ENCODE measurements at regions not wholly inside any gene's neighbourhood (a gene's known extent, or its start where the extent isn't known, plus 50 kb on each side); places are given as distances from the start of the nearest gene placed in this dataset.
"Not testable (repeated sequence)": the region's sequence is repeated elsewhere in the genome, so short reads cannot be mapped to it uniquely, and the experiment has no call there.

DNA sequence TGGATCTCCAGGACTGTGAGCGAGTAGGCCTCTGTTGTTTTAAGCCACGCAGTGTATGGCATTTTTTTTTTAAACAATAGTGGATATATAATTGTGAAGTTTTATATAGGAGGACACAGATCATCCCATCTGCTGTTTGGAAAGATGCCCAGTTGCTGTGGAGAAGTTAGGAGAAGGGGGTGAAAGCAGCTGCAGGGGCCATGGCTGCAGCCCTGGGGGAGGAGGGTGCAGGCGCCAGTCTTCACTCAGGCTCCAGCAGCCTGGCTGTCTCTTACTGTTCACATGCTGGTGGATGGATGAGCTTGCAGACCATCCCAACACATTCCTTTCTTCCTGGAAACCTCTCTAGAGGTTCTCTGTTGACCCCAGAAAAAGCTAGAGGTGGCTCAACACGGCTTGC lies 242.3 kb downstream of the TEX29 start:
- no peak for DNase-seq

DNA sequence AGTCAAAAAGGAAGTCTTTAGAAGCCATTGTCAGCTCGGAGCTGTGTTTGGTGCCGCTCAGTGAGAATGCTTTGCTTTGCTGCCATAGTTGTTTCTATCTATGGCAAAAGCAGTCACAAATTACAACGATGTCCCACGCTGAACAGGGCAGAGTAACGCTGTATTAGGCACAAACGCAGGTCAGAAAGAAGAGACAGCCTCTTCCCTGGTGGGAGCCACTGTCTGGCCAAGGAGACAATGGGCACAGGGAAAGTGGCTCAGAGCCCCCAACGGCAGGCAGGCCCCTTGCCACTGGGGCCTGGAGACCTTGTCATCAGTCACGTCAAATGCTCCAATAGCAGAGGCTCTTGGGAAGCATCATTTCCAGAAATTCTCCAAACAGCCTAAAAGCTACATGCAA lies 244.2 kb downstream of the TEX29 start:
- no peak for DNase-seq

DNA sequence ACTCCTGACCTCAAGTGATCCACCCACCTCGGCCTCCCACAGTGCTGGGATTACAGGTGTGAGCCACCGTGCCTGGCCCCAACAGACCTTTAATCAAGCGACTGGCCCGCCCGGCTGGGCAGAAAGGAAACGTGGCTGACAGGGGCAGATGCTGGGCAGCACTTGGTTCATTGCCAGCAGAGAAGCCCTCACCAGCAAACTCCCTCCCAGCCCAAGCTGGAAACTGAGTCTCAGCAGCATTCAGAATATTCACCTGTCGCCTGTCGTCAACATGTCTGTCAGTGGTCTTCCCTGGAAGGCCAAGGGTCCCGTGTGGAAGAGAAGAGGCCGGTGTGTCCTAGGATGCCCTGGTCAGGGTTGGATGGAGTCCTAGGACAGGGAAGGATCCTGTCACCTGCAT lies 245.0 kb downstream of the TEX29 start:
- no peak for DNase-seq

DNA sequence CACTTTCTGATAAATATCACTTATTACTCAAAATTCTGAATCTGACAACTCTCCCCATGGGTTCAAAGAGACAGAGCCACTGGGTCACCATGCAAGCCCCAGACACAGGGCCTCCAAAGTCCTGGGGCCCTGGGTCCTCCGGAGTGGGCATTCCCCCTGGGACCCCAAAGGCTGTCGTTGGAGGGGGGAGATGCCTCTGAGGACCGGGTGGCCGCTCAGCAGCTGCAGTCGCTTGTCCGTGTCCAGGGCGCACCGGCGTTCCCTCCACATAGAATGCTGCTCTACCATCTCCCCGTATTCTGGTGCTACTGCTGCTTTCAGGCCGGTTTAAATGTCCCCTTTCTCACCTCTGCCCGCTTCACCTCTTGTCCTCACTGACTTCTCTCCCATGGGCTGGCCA lies 246.1 kb downstream of the TEX29 start:
- DNase-seq: no peak

DNA sequence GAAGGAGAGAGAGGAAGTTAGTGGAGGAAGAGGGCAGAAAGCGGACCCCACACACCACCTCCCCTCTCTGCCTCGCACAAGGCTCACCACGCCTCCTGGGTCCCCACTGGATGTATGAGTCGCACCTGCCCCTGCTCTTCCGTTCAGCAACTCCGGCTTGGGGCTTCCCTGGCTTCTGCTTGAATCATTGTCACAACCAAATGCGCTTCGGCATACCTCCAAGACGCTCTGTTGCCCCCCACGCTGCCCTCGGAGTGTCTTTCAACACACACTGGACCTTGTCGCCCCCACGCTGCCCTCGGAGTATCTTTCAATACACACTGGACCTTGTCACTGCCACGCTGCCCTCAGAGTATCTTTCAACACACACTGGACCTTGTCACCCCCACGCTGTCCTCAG lies 247.2 kb downstream of the TEX29 start:
- no peak for DNase-seq

DNA sequence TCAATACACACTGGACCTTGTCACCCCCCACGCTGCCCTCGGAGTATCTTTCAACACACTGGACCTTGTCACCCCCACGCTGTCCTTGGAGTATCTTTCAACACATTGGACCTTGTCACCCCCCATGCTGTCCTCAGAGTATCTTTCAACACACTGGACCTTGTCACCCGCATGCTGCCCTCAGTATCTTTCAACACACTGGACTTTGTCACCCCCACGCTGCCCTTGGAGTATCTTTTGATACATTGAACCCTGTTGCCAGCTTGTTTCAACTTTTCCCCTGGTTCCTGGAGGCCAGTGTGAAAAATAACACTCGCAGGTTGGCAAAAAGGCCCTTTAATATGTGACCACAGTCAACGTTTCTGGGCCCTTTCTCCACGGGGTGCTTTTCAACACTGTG lies 247.8 kb downstream of the TEX29 start:
- no peak for DNase-seq

DNA sequence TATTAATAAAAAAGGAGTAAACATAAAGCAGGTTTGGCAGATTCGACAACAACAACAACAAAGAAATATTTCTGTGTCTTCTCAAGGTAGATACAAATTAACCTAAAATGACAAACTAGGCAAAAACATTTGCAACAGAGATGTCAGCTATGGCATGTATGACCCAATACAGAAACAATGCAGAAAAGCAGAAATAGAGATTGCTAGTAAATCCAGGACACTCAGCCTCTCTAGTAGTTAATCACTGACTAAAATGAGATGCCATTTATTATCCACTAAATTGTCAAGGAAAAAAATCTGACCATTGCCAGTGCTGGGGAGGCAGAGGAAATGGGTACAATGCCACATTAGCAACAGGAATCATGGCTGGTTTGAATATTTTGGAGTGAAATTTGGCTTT lies 250.5 kb downstream of the TEX29 start:
- DNase-seq: no peak

DNA sequence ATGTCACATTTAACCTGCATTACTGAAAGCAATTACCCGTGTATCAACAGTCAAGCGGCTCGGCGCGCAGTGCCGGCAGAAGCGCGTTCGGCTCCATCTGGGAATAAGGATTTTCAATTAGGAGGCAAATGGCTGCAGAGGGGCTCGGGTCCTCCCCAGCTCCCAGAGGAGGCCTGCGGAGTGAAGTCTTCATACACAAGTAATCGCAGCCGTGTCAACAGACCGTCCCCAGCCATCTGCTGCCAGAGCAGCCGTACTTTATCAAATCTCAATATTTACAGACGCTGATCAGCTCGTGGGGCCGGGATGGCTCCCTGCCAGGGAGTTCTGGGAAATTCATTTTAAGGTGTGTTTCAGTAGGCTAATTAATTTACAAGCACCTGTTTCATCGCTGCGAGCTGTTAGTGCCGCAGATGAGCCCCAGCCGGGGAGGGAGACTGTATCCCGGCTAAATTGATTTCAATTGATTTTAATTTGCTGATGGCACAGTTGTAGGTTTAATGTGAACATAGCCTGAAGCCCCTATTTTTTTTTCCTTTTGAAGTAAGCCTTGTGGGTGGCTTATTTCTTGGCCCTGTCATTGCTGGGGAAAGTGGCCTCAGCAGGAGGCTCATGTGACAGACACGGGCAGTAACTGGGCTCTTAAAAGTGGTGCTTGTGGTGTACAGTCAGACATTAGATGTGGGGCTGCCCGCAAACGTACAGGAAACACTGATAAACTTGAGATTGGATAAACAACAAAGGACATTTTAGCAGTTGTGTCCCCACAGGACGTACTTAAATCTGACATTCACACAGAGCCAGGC lies 252.7 kb downstream of the TEX29 start:
- no peak for DNase-seq

DNA sequence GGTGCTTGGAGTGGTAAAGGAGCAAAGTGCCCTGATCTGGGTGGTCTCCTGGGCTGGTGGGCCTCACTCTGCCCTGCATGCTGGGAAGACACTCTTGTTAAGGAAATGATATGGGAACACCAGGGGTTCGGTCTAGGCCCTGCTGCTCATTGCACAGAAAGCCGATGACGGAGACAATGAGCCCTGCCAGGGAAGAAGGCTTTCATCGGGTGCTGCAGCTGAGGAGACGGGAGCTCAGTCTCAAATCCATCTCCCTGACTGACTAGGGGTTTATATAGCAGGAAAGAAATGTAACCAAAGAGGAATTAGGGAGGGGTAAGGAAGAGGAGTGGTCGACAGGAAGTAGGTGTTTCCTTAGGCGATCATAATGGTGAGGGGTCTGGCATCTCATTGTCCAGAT lies 253.4 kb downstream of the TEX29 start:
- no peak for DNase-seq

DNA sequence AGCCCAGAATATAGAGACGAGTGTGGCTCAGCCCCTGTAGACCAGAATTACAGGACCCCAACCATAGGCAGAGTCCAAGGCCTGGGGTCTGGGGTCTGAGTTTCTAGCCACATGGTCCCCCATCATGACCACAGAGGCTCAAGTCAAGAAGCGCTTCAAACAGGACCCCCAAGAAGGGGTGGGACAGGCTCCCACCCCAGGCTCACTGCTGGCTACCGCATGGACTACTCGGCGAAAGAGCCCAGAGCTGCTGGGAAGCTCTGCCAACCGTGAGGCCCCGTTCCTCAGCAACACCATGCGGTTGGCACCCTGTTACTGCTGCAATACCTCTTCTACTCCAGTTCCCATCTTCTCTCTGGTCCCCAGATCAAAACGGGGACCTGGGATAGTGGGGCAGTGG lies 254.8 kb downstream of the TEX29 start:
- DNase-seq: no peak

DNA sequence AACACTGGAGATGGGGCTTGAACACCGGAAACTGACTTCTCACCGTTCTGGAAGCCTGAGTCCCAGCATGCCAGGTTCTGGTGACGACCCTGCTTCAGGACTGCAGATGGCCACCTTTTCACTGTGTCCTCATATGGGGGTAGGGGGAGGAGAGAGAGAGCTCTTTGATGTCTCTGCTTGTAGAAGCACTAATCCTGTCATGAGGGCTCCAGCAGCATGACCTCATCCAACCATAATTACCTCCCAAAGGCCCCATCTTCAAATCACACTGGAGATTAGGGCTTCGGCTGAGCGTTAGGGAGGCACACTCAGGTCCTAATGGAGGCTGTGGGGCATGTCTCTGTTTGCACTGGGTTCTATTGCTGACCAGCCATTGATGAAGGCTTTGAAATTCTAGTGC lies 255.3 kb downstream of the TEX29 start:
- DNase-seq: no peak

DNA sequence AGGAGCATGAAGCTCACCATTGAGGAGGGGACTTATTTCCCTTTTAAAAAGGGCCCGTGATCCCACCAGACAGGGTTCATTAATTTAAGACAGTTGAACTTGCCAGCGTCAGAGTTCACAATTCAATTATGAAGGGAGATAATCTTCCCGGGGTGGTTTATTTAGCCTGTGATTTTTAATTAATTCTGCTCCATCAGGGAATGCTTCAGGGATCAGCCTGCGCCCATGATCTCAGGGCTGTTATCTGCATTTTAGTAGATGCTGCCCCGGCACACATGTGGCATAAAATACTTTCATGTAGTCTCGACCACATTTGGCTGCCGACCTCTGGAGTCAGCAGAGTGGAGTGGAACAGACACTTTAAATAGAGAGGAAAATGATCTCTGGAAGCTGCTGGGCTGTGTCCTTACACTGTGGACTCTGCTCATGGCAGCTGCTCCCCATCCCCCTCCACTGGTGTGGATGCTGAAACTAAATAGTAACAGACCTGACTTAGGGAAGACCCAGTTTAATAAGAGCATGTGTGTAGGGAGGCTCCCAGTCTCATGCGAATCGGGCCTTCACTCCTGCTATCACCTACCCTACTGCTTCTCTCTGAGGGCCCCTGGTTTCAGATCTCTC lies 256.9 kb downstream of the TEX29 start:
- no peak for DNase-seq

DNA sequence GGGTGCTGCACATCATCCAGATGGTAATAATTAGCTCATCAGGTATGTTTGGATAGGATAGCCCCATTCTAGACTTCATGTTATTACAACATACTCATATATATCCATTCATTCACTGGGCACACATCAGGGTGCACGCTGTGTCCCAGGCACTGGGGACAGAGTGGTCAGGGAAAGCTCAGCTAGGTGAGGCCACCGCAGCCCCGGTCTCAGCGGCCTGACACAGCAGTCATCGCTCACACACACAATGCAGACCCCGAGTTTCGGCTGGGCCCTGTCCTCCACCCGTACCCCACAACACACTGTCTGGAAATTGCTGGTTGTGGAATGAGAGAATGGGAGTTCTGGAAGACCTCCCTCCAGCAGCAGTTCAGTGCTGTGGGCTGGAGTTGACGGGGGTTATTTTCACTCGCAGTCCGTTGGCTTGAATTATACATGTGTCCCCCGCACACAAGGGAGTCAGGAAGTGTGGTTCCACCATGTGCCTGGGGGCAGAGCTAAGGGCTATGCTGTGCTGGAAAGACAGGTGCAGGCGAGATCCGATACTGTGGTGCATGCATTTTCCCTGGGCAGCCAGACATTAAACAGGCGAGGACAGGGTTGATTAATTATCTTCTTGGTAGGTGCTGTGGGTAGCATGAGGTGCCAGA lies 257.6 kb downstream of the TEX29 start:
- DNase-seq: no peak

DNA sequence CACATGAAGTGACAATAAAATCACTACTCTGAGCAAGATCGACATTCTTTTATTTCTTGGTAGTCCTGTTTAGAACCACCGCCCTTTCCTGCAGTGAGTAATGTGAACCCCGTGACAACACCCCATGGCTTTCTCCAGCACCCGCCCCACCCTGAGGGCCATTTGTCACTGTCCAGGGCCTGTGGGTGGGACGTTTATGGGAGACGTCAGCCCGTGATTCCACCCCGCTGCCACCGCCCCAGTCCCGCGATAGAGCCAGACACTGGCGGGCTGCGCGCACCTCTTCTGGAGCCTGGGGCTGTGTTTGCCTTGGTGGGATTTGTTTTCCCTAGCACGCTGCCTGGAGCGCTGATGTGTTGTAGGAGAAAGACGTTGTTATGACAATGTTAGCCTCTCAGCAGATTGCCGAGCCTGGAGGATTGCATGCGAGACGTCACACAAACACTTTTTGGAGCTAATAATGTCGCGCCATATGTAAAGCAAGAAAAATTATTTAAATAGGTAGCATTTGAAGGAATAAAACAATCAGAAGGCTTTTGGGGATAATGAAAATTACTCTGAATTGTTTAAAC lies 263.7 kb downstream of the TEX29 start:
- DNase-seq: no peak

DNA sequence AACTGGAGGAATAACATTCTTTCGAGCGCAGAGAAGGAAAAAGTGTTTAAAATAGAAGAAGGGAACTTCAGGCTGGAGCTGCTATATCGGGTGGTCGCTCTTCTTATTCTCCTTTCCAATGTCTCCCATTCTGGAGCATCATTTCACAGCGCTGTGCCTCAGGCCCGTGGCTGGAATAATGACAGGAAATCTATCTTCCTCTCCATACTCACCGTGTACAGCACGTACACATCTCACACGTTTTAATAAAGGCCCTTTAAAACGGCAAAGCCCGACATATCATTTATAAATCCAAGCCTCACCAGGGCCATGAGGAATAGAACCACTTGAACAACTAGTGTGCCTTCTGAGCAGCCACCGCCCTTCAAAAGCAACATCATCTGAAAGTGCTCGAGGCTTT lies 264.4 kb downstream of the TEX29 start:
- DNase-seq: no peak

DNA sequence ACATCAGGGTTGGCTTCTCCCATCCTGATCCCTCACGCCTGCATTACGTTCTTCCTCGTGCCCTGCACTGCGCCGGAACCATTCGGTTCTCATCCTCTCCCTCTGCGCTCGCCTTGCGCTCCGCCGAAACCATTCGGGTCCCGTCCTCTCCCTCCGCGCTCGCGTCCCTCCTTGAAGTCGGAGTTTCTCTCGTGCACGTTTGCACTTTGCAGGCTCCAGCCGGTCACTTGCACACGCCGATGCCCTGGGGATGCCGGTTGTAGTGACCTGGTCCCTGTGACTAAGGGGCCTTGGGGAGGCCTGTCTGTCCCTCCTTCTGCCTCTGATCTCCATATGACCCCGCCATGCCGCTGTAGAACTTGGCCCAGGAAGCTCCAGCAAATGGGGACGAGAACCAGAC lies 265.8 kb downstream of the TEX29 start:
- DNase-seq: no peak

DNA sequence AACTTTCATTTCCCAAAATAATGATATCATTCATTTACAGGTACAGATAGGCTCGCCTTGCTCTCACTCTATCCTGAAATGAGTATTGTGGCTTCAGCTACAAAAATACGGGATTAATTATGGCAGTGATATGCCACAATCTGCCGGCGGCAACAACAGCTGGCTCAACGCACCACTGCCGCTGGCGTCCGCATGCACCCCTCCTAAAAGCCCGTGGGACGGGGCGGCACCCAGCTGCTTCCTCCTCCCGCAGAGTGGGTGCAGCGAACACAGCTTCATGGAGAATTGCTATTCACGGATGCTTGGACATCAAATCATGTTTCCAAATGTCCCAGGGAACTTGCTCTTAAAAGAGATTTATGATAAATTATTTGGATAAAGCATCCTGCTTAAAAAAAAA lies 266.8 kb downstream of the TEX29 start:
- DNase-seq: no peak

DNA sequence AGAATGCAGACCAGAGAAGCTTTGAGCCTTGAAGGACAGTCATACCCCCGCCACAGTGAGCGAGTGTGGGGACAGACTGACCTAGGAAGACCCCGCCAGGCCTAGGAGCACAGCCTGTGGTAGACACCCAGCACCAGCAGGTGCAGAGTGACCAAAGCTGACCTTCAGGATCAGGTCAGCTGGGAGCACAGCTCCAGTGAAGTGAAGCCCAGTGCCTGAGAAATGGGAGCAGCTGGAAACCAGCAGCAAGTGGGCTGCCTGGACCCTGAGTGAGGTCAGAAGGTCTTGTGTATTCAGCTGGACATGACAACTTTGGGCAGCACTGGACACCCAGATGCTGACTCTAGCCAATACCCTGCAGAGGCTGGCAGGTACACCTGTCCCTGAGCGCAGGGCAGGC lies 268.9 kb downstream of the TEX29 start:
- DNase-seq: no peak

DNA sequence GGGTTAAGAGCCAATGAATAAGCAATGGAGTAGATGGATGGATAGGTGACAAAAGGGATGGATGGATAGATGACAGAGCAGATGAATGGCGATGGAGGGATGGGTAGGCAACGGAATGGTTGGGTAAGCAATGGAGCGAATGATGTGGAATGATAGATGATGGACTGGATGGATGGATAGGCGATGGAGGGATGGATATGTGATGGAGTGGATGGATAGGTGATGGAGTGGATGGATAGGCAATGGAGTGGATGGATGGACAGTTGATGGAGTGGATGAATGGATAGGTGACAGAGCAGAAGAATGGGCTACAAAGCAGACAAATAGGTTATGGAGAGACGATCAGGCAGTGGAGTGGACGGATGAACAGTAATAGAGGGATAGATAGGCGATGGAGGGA lies 269.6 kb downstream of the TEX29 start:
- DNase-seq: no peak

DNA sequence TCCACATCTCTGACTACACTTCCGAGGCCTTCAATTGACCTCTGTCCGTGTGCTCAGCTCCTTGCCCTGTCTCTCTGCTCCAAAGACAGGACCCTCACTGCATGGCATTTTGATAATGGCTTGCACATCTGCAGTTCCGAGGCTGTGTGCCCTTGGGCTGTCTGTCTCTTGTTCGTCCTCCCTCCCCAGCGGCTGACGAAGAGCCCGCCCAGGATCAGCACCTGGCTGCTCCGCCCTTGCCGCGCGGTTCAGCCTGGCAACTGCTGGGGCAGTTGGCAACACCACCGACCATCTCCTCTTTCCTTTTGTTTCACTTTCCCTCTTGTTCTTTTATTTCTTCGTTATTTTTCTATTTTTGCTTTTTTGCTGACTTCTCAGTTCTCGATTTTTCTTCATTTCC lies 270.4 kb downstream of the TEX29 start:
- no peak for DNase-seq

DNA sequence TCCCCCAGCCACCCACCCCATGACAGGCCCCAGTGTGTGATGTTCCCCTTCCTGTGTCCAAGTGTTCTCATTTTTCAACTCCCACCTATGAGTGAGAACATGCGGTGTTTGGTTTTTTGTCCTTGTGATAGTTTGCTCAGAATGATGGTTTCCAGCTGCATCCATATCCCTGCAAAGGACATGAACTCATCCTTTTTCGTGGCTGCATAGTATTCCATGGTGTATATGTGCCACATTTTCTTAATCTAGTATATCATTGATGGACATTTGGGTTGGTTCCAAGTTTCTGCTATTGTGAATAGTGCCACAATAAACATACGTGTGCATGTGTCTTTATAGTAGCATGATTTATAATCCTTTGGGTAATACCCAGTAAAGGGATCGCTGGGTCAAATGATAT lies 273.0 kb downstream of the TEX29 start:
- not testable (repeated sequence) for DNase-seq

DNA sequence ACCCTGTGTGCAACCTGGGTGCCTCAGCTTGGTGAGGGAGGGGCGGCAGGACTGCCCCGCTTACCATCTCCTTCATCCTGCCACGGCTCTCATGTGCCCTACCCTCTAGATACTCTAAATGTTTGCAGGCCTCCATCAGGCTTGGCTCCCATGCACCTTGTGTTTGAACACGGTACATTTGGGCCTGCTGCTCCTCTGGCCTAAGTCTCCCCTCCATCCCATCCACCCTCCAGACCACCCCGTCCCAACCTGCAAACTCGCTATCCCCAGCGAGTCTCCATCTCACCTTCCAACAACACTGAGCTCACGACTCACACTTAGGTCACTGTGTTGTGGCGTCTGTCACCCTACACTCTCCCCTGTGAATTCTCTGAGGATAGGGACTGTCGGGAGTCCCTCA lies 274.2 kb downstream of the TEX29 start:
- no peak for DNase-seq

DNA sequence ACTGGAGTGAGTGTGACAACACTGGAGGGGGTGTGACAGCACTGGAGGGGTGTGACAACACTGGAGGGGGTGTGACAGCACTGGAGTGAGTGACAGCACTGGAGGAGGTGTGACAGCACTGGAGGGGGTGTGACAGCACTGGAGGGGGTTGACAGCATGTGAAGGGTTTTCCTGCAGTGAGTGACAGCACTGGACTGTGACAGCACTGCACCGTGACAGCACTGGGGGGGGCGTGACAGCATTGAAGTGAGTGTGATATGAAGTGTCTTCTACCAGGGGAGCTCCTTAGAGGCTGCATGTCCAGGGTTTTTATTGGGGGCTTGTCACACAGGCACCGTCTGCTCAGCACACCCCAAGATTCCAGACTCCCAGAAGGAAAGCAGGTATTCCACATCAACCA lies 274.8 kb downstream of the TEX29 start:
- no peak for DNase-seq

DNA sequence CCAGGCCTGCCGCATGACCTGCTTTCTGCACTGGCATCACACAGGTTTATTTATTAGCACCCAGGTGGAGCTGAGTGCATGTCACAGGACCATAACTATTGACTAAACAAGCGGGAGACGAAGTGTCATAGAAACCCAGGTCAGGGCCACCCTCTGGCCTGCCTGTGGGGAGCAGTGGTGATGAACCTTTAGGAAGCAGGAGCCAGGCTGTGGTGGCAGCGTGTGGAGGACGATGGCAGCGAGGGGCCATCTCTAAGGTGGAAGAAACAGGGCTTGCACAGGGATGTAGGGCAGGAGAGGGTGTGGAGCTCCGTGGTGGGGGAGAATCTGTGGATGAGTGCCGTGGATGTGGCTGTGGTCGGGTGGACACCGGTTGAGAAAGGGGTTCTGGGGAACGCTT lies 275.3 kb downstream of the TEX29 start:
- DNase-seq: no peak

Data from AML-193 (cell line).